ENCODE measurements at regions not wholly inside any gene's neighbourhood (a gene's known extent, or its start where the extent isn't known, plus 50 kb on each side); places are given as distances from the start of the nearest gene placed in this dataset.

DNA sequence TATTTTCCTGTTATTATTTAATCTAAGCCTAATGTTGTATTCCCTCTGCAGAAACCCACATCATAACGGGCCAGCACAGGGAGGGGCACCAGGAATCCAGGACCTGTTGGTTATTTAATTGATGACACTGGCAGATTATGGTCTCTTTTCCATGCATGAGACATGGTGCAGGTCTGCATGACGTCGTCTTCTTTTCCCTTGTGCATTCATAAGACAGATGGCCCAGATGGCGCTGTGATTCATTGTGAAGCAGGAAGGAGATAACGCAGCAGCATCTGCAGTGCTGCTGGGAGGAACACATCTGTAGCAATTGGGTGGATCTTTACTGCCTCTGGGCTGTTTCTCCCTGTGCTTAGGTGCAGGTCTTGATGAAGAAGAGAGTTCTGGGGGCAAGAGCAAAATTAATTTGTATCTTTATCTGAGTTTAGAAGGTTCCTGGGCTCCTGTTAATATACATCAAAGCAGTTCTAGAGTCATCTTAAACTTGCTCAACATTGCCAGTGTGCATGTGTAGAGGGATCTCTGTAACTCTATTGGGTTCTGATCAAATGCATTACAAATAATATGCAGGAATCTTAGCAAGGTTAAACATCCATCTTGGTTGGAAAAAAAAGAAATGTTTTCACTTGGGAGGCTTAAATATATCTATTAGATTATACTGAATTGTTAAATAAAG lies 176.1 kb downstream of the PCSK1 start:
- TF ChIP-seq, protein P1, sequence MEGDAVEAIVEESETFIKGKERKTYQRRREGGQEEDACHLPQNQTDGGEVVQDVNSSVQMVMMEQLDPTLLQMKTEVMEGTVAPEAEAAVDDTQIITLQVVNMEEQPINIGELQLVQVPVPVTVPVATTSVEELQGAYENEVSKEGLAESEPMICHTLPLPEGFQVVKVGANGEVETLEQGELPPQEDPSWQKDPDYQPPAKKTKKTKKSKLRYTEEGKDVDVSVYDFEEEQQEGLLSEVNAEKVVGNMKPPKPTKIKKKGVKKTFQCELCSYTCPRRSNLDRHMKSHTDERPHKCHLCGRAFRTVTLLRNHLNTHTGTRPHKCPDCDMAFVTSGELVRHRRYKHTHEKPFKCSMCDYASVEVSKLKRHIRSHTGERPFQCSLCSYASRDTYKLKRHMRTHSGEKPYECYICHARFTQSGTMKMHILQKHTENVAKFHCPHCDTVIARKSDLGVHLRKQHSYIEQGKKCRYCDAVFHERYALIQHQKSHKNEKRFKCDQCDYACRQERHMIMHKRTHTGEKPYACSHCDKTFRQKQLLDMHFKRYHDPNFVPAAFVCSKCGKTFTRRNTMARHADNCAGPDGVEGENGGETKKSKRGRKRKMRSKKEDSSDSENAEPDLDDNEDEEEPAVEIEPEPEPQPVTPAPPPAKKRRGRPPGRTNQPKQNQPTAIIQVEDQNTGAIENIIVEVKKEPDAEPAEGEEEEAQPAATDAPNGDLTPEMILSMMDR (IDR thresholded peaks at IDR 0.05; ENCODE audit: extremely low read depth in 1 of 2, insufficient read depth in 1 of 2, low read depth in 1 of 2, low read length in 2 of 2), result no peak
- TF ChIP-seq POLR2A (IDR thresholded peaks at IDR 0.05; ENCODE audit: low read depth, low read length), result no peak
- TF ChIP-seq EZH2 (IDR thresholded peaks at IDR 0.05; ENCODE audit: borderline replicate concordance, low read depth, low read length, severe bottlenecking), result no peak
- no peak for TF ChIP-seq MYC (IDR thresholded peaks at IDR 0.05; ENCODE audit: low read depth, low read length)
